Gastroesophageal sphincter (tissue), 3 donors: ENCODE measurements at regions not wholly inside any gene's neighbourhood (a gene's known extent, or its start where the extent isn't known, plus 50 kb on each side); places are given as distances from the start of the nearest gene placed in this dataset.

Source experiments
- CTCF ChIP-seq, 4 experiments: fragments of 200-600 bp in 2 of 4; fragments of 450-650 bp in 2 of 4; sonication (generic) in 1 of 4; IDR thresholded peaks; one replicate each; pipeline ENCODE4 v1.5.1; 2017 to 2019; ENCODE audit warnings: antibody characterized with exemption in 4 of 4, mild to moderate bottlenecking in 2 of 4, moderate library complexity in 2 of 4
- POLR2AphosphoS5 ChIP-seq: sonication (generic); formaldehyde crosslinking; IDR thresholded peaks from one replicate; pipeline ENCODE4 v1.6.1; 2017; ENCODE audit warnings: antibody characterized with exemption

GRCh38 chr2:239460780-239461179, 60.0 kb upstream of the HDAC4 start:
- TF ChIP-seq CTCF (IDR thresholded peaks at IDR 0.05) = no peak
- no peak for TF ChIP-seq POLR2AphosphoS5
